Right lobe of liver (tissue), 6 donors: ENCODE measurements at regions not wholly inside any gene's neighbourhood (a gene's known extent, or its start where the extent isn't known, plus 50 kb on each side); places are given as distances from the start of the nearest gene placed in this dataset.

Source experiments
- ATAC-seq, 4 donors: fragments of 200-7000 bp; cut with Tn5 transposase; one replicate each; pipeline ENCODE4 v1.9.1; 2020; ENCODE audit warnings: mild to moderate bottlenecking in 4 of 4, moderate library complexity in 4 of 4
- DNase-seq, 3 donors: peaks; one replicate each; pipeline ENCODE4 v3.0.0-alpha.2; 2020
- H3K27ac ChIP-seq, 3 donors: fragments of 200-600 bp; one replicate each; pipeline ENCODE4 v1.8.0; 2022
- H3K27me3 ChIP-seq, 2 donors: fragments of 200-600 bp; one replicate each; pipeline ENCODE4 v1.8.0; 2022
- H3K36me3 ChIP-seq, 4 donors: fragments of 200-600 bp; sonication (generic) in 1 of 4; one replicate each; pipeline versions ENCODE4 v1.5.1 to v1.8.0; 2017 to 2022; ENCODE audit warnings: control low read depth in 1 of 4
- H3K4me1 ChIP-seq, 4 donors: fragments of 200-600 bp; sonication (generic) in 1 of 4; one replicate each; pipeline versions ENCODE4 v1.5.1 to v1.8.0; 2017 to 2022; ENCODE audit warnings: control low read depth in 1 of 4
- H3K4me3 ChIP-seq, 3 donors: fragments of 200-600 bp; one replicate each; pipeline ENCODE4 v1.8.0; 2022
- H3K9me3 ChIP-seq, 4 donors: fragments of 200-600 bp; sonication (generic) in 1 of 4; one replicate each; pipeline versions ENCODE4 v1.5.1 to v1.8.0; 2017 to 2022; ENCODE audit warnings: control low read depth in 1 of 4
- CTCF ChIP-seq, 4 donors: fragments of 200-600 bp in 3 of 4; fragments of 450-650 bp in 1 of 4; IDR thresholded peaks; one replicate each; pipeline versions ENCODE4 v1.5.1 to v1.8.0; 2016 to 2022; ENCODE audit warnings: antibody characterized with exemption in 4 of 4, mild to moderate bottlenecking in 2 of 4
- POLR2A ChIP-seq: fragments of 450-650 bp; IDR thresholded peaks from one replicate; pipeline ENCODE4 v1.6.1; 2017; ENCODE audit warnings: antibody characterized with exemption, mild to moderate bottlenecking
- WGBS: methylation state at CpG from one replicate; pipeline ENCODE4 v1.1.6; 2018; ENCODE audit warnings: low coverage, low lambda C conversion rate; ENCODE audit not compliant: insufficient coverage; ENCODE audit errors: missing lambda C conversion rate; 5-methylcytosine and 5-hydroxymethylcytosine counted together
- intact Hi-C, 2 donors: fragments of 100-400 bp; cut with DNase I; formaldehyde crosslinking; loops; one replicate each; pipeline versions ENCODE4 v1.11.2 to v1.14.1; 2022
- donor health status: DM: no; HTN: yes; CAD: no.
- donor health status: DM: no; HTN: no; CAD: no.
- donor health status: DM: no; HTN: no; CAD: no.
- donor health status: DM: no; HTN: yes; CAD: no.
- donor health status: DM: no; HTN: yes; CAD: no.

- ATAC-seq (no peak), DNase-seq (no peak)
- Histone ChIP-seq H3K27me3 (no peaks in the 10 kb centered on the region), H3K9me3 (no peaks in the 10 kb centered on the region), H3K4me3 (no peak overlapping the region), H3K4me1 (no peaks in the 10 kb centered on the region), H3K27ac (no peak overlapping the region), H3K36me3 (no peaks in the 10 kb centered on the region)
- TF ChIP-seq POLR2A (no peak), CTCF (IDR thresholded peaks at IDR 0.05) (no peak)
- intact Hi-C loops: no loop called here
- 53% methylated on average over 2 of the region's 2 CpGs for WGBS
Observed at GRCh38 chr14:97462081-97462480, 664.9 kb downstream of the VRK1 start.

DNA sequence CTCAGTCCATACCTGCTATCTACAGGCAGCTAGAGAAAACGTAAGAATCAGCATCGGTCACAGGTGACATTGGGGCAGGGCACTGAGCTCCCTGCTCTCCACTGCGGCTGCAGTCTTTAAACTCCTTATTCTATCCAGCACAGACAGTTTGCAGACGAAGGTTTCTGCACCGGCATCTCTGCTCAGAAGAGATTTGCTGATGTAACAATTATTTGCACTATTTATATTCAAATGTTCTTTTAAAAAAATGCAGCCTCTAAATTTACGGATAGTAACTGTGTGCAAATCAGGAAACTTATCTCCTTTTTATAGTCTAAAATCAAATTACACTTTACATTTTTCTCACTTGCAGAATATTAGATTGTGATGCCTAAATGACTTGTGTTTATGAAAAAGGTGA is 671.0 kb downstream of the VRK1 start:
- WGBS: 35% methylated on average over 5 of the region's 6 CpGs
- Histone ChIP-seq H3K27ac (no peak overlapping the region), H3K27me3 (no peaks in the 10 kb centered on the region), H3K4me3 (no peak overlapping the region), H3K9me3 (no peaks in the 10 kb centered on the region), H3K4me1 (no peaks in the 10 kb centered on the region), H3K36me3 (no peaks in the 10 kb centered on the region)
- intact Hi-C loops: no loop called here
- no peak for ATAC-seq
- no peak for DNase-seq
- TF ChIP-seq POLR2A (no peak), CTCF (IDR thresholded peaks at IDR 0.05) (no peak)

DNA sequence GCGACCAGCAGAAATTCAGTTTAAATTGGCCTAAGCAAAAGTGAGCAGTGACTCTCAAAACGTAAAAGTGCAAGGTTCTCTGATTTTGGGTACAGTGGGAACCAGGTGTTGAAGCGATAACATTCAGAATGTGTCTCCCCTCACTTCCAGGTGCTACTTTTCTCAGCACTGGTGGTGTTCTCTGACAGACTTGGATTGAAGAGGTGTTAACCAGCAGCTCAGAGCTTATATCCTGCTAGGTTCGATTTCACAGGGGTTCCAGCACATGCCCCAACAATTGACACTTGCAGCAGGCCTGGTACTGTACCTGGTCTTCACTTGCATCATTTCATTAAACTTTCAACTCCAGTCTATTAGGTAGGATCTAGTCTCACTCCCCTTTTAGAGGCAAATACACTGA is 680.2 kb downstream of the VRK1 start:
- H3K4me1 ChIP-seq: no peaks in the 10 kb centered on the region
- TF ChIP-seq POLR2A (no peak), CTCF (IDR thresholded peaks at IDR 0.05) (no peak)
- ATAC-seq (no peak), DNase-seq (no peak)
- intact Hi-C loops: no loop called here
- H3K36me3 ChIP-seq: no peaks in the 10 kb centered on the region
- no peak overlapping the region for H3K4me3 ChIP-seq
- H3K9me3 ChIP-seq: no peaks in the 10 kb centered on the region
- H3K27me3 ChIP-seq: no peaks in the 10 kb centered on the region
- no peak overlapping the region for H3K27ac ChIP-seq
- WGBS: 52% methylated on average over 4 of the region's 4 CpGs

GRCh38 chr14:97485201-97485600 is 688.0 kb downstream of the VRK1 start:
- Histone ChIP-seq H3K4me3 (no peak overlapping the region), H3K36me3 (no peaks in the 10 kb centered on the region), H3K9me3 (no peaks in the 10 kb centered on the region), H3K27ac (no peak overlapping the region), H3K4me1 (no peaks in the 10 kb centered on the region), H3K27me3 (no peaks in the 10 kb centered on the region)
- WGBS: 71% methylated on average over 5 of the region's 10 CpGs
- ATAC-seq (no peak), DNase-seq (no peak)
- no peak for TF ChIP-seq CTCF (IDR thresholded peaks at IDR 0.05)
- TF ChIP-seq POLR2A: no peak
- intact Hi-C loops: no loop called here

DNA sequence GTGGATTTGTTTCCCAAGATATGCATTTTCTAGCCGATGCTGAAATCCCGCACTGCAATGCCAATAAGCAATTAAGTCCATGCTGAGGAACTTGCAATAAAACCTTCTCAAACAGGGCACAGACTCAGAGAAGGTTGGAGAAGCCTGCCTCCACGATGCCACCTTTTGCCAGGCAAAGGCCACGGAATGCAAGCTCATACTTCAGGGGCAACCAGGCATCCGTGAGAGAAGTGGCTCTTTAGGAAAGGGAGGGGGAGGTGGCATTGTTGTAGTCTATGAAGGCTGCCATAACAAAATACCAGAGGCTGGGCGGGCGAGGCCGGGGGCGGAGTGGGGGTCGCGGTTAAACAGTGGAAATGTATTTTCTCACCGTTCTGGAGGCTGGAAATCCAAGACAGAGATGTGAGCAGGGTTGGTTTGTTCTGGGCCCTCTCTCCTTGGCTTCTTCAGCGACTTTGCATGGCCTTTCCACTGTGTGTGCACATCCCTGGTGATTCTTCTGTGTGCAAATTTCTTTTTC is 689.5 kb downstream of the VRK1 start:
- no peak for TF ChIP-seq CTCF (IDR thresholded peaks at IDR 0.05)
- Histone ChIP-seq H3K9me3 (no peaks in the 10 kb centered on the region), H3K4me3 (no peak overlapping the region), H3K27me3 (no peaks in the 10 kb centered on the region), H3K4me1 (peaks cover 0 to 7% (median 3%) of the 10 kb centered on the region in 4 donors), H3K27ac (no peak overlapping the region), H3K36me3 (no peaks in the 10 kb centered on the region)
- DNase-seq (no peak), ATAC-seq (no peak)
- intact Hi-C loops: no loop called here
- 67% methylated on average over 12 of the region's 13 CpGs for WGBS
